OCI-LY7 (cell line): ENCODE measurements at regions not wholly inside any gene's neighbourhood (a gene's known extent, or its start where the extent isn't known, plus 50 kb on each side); places are given as distances from the start of the nearest gene placed in this dataset.

Experiments
- BruUV-seq: library from RNA; stranded (reverse); fragments of 400-500 nt; replicated peaks from 2 replicates; lab custom pipeline; 2021; lab: Mats Ljungman, UMichigan
- CTCF ChIA-PET: fragments of 300-600 bp; sonication (Branson Sonifier 250); formaldehyde crosslinking; loops from one replicate; lab custom pipeline; 2022; ENCODE audit warnings: antibody characterized with exemption; ENCODE audit not compliant: unreplicated experiment; lab: Charles Lee
- POLR2A ChIA-PET: fragments of 300-600 bp; sonication (Branson Sonifier 250); formaldehyde crosslinking; loops from one replicate; lab custom pipeline; 2022; ENCODE audit warnings: antibody characterized with exemption; lab: Charles Lee
- DNase-seq: peaks from one replicate; pipeline ENCODE4 v3.0.0-alpha.2; 2015; ENCODE audit warnings: low spot score
- H2AFZ ChIP-seq: fragments of 200-600 bp; sonication (generic), shearing (Covaris generic); 2 replicates; pipeline ENCODE4 v1.6.1; 2014; ENCODE audit warnings: mild to moderate bottlenecking, antibody characterized with exemption, low read length, moderate library complexity
- H3K27ac ChIP-seq: fragments of 200-600 bp; sonication (generic); 2 replicates; pipeline ENCODE4 v1.5.1; 2014; ENCODE audit warnings: mixed run types, low read depth, mild to moderate bottlenecking, moderate library complexity, low read length, inconsistent platforms; ENCODE audit not compliant: poor library complexity, severe bottlenecking
- H3K36me3 ChIP-seq: fragments of 200-600 bp; sonication (generic); 2 replicates; pipeline ENCODE4 v1.6.1; 2014; ENCODE audit warnings: mild to moderate bottlenecking, antibody characterized with exemption, low read length, moderate library complexity, mixed read lengths; ENCODE audit not compliant: insufficient read depth
- H3K4me1 ChIP-seq: fragments of 200-600 bp; sonication (generic); 2 replicates; pipeline ENCODE4 v1.5.1; 2014; ENCODE audit warnings: mild to moderate bottlenecking, low read length; ENCODE audit not compliant: insufficient read depth, poor library complexity, severe bottlenecking
- H3K4me2 ChIP-seq: fragments of 200-600 bp; sonication (generic); 2 replicates; pipeline ENCODE4 v1.6.1; 2014; ENCODE audit warnings: mild to moderate bottlenecking, low read length
- H3K4me3 ChIP-seq: fragments of 200-600 bp; sonication (generic); 2 replicates; pipeline ENCODE4 v1.5.1; 2014; ENCODE audit warnings: mild to moderate bottlenecking, low read depth, low read length; ENCODE audit not compliant: poor library complexity, severe bottlenecking
- H3K79me2 ChIP-seq: fragments of 200-600 bp; sonication (generic); 2 replicates; pipeline ENCODE4 v1.6.1; 2016; ENCODE audit warnings: low read depth, mild to moderate bottlenecking, low read length, moderate library complexity, mixed read lengths; ENCODE audit not compliant: insufficient read depth
- H3K9me2 ChIP-seq: fragments of 200-600 bp; sonication (generic); 2 replicates; pipeline ENCODE4 v1.6.1; 2016; ENCODE audit warnings: mild to moderate bottlenecking, low read length, mixed read lengths; ENCODE audit not compliant: insufficient read depth
- H3K9me3 ChIP-seq: fragments of 200-600 bp; sonication (generic); 2 replicates; pipeline ENCODE4 v1.6.1; 2014; ENCODE audit warnings: mild to moderate bottlenecking, mixed run types, low read length, mixed read lengths
- H4K20me1 ChIP-seq: fragments of 200-600 bp; sonication (generic); 2 replicates; pipeline ENCODE4 v1.6.1; 2014; ENCODE audit warnings: mild to moderate bottlenecking, antibody characterized with exemption, low read length, moderate library complexity, mixed read lengths; ENCODE audit not compliant: insufficient read depth
- CTCF ChIP-seq: fragments of 200-600 bp; sonication (generic); conservative IDR thresholded peaks from 2 replicates; pipeline ENCODE4 v1.5.1; 2014; ENCODE audit warnings: mild to moderate bottlenecking, antibody characterized with exemption, low read length, moderate library complexity, mixed read lengths
- intact Hi-C: fragments of 100-400 bp; cut with micrococcal nuclease; formaldehyde crosslinking; loops from one replicate; pipeline ENCODE4 v1.10.0; 2022; ENCODE audit not compliant: unreplicated experiment

DNA sequence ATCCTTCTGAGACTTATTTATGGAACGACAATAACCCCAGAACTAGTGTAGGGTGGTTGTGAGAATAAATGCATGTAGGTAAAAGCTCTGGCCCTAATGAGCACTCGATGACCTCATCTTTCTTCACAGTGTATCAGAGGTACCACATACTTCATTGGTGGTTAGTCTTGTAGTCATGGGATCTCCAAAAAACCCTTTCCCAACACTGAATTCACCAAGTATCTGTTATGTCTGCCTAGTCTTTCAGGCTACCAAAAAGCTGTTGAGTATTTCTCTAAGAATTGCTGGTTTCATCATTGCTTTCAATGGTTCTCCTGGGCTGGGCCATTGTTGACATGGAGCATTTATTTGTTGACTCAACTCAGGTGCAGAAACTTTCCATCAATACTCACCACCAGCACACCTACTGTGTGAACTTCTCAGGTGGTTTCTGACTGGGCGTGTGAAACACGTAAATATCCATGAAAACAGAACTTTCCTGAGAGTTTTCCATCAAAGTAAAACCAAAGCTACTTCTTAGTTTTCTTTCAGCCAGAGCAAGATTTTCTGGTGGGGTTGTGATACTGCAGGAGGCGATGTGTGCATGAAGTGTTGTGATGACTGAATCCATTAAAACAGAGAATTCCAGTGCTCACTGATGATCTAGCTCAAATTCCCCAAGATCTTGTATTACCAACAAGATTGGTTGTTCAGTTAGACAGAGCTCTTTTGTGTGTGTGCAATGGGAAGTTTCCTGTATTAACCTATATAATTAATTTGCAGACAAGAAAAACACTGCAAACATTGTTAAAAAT is 51.4 kb upstream of the SLC35B4 start:
- no peaks in the 10 kb centered on the region for H3K79me2 ChIP-seq
- no peak overlapping the region for H3K4me2 ChIP-seq
- H3K4me1 ChIP-seq, result no peaks in the 10 kb centered on the region
- no TSS peak for BruUV-seq
- TF ChIP-seq CTCF, result no peak
- no peaks in the 10 kb centered on the region for H3K9me2 ChIP-seq
- H2AFZ ChIP-seq, result no peak overlapping the region
- DNase-seq, result no peak
- intact Hi-C loops, result no loop called here
- no peaks in the 10 kb centered on the region for H4K20me1 ChIP-seq
- ChIA-PET POLR2A (interaction anchor here (0.7 kb wide), 1 partner anchor 30 kb away, joined by 4 read pairs; no protein-coding TSS in a partner anchor), CTCF (no interaction called here)
- H3K27ac ChIP-seq, result no peak overlapping the region
- no peaks in the 10 kb centered on the region for H3K9me3 ChIP-seq
- no peak overlapping the region for H3K4me3 ChIP-seq
- H3K36me3 ChIP-seq, result no peaks in the 10 kb centered on the region
